ENCODE measurements at regions not wholly inside any gene's neighbourhood (a gene's known extent, or its start where the extent isn't known, plus 50 kb on each side); places are given as distances from the start of the nearest gene placed in this dataset.

- no peaks in the 10 kb centered on the region for H3K36me3 ChIP-seq (ENCODE audit: low read depth)
- no peak for TF ChIP-seq CTCF (IDR thresholded peaks at IDR 0.05; ENCODE audit: poor library complexity, severe bottlenecking)
- no peaks in the 10 kb centered on the region for H3K4me1 ChIP-seq (ENCODE audit: insufficient read depth, poor library complexity, severe bottlenecking)
- no peaks in the 10 kb centered on the region for H3K27me3 ChIP-seq (ENCODE audit: insufficient read depth, poor library complexity, severe bottlenecking)
- ATAC-seq (ENCODE audit: low read depth) (no peak), DNase-seq (ENCODE audit: low spot score) (no peak)
- H3K4me3 ChIP-seq (ENCODE audit: severe bottlenecking) = no peak overlapping the region
- H3K9me3 ChIP-seq (ENCODE audit: severe bottlenecking) = no peaks in the 10 kb centered on the region
- no peak overlapping the region for H3K27ac ChIP-seq (ENCODE audit: poor library complexity, severe bottlenecking)
These were observed 88.4 kb upstream of the LEP start for GRCh38 chr7:128152721-128153120.

DNA sequence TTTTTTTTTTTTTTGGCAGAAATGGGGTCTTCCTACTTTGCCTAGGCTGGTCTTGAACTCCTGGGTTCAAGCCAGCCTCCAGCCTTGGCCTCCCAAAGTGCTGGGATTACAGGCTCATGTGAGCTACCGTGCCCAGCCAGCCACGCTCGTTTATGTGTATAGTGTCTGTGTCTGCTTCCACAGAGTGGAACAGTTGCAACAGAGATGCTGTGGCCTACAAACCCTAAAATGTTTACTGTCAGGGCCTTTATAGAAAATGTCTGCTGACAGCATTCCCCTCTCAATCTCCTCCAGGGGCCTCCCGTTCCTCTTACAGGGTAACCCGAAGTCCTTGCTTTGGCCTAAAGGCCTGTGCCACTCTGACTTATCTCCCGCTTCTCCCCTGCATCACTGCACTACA lies 87.6 kb upstream of the LEP start:
- Histone ChIP-seq H3K36me3 (ENCODE audit: low read depth) (no peaks in the 10 kb centered on the region), H3K27ac (ENCODE audit: poor library complexity, severe bottlenecking) (no peak overlapping the region), H3K4me1 (ENCODE audit: insufficient read depth, poor library complexity, severe bottlenecking) (no peaks in the 10 kb centered on the region), H3K9me3 (ENCODE audit: severe bottlenecking) (no peaks in the 10 kb centered on the region), H3K4me3 (ENCODE audit: severe bottlenecking) (no peak overlapping the region), H3K27me3 (ENCODE audit: insufficient read depth, poor library complexity, severe bottlenecking) (no peaks in the 10 kb centered on the region)
- ATAC-seq (ENCODE audit: low read depth) (no peak), DNase-seq (ENCODE audit: low spot score) (no peak)
- TF ChIP-seq CTCF (IDR thresholded peaks at IDR 0.05; ENCODE audit: poor library complexity, severe bottlenecking) = no peak

GRCh38 chr7:128154504-128154903 lies 86.6 kb upstream of the LEP start:
- Histone ChIP-seq H3K27ac (ENCODE audit: poor library complexity, severe bottlenecking) (no peak overlapping the region), H3K9me3 (ENCODE audit: severe bottlenecking) (no peaks in the 10 kb centered on the region), H3K36me3 (ENCODE audit: low read depth) (no peaks in the 10 kb centered on the region), H3K27me3 (ENCODE audit: insufficient read depth, poor library complexity, severe bottlenecking) (no peaks in the 10 kb centered on the region), H3K4me1 (ENCODE audit: insufficient read depth, poor library complexity, severe bottlenecking) (no peaks in the 10 kb centered on the region), H3K4me3 (ENCODE audit: severe bottlenecking) (no peak overlapping the region)
- no peak for TF ChIP-seq CTCF (IDR thresholded peaks at IDR 0.05; ENCODE audit: poor library complexity, severe bottlenecking)
- DNase-seq (ENCODE audit: low spot score) (no peak), ATAC-seq (ENCODE audit: low read depth) (no peak)

GRCh38 chr7:128155100-128155740 lies 85.9 kb upstream of the LEP start:
- Histone ChIP-seq H3K4me3 (ENCODE audit: severe bottlenecking) (no peak overlapping the region), H3K27me3 (ENCODE audit: insufficient read depth, poor library complexity, severe bottlenecking) (no peaks in the 10 kb centered on the region), H3K9me3 (ENCODE audit: severe bottlenecking) (no peaks in the 10 kb centered on the region), H3K4me1 (ENCODE audit: insufficient read depth, poor library complexity, severe bottlenecking) (no peaks in the 10 kb centered on the region), H3K27ac (ENCODE audit: poor library complexity, severe bottlenecking) (no peak overlapping the region), H3K36me3 (ENCODE audit: low read depth) (no peaks in the 10 kb centered on the region)
- DNase-seq (ENCODE audit: low spot score) (no peak), ATAC-seq (ENCODE audit: low read depth) (no peak)
- no peak for TF ChIP-seq CTCF (IDR thresholded peaks at IDR 0.05; ENCODE audit: poor library complexity, severe bottlenecking)

DNA sequence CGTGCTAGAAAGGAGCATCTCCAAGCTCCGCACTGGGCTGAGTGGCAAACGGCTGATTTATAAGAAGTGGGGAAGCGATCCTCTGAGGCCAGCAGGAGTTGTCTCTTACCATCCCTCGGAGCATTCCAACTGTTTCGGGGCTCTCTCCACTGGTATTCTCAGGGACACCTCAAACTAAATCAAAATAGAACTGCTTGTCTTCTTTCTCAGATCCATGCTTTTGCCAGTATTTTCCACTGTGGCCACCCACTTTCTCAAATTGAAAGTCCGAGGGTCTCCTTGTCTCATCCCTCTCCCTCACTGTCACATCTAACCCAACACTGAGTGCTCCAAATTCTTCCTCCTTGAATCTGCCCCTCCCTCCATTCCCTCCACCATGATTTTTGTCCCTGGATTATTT lies 83.2 kb upstream of the LEP start:
- Histone ChIP-seq H3K9me3 (ENCODE audit: severe bottlenecking) (no peaks in the 10 kb centered on the region), H3K27ac (ENCODE audit: poor library complexity, severe bottlenecking) (no peak overlapping the region), H3K4me3 (ENCODE audit: severe bottlenecking) (no peak overlapping the region), H3K36me3 (ENCODE audit: low read depth) (no peaks in the 10 kb centered on the region), H3K4me1 (ENCODE audit: insufficient read depth, poor library complexity, severe bottlenecking) (no peaks in the 10 kb centered on the region), H3K27me3 (ENCODE audit: insufficient read depth, poor library complexity, severe bottlenecking) (no peaks in the 10 kb centered on the region)
- ATAC-seq (ENCODE audit: low read depth) (no peak), DNase-seq (ENCODE audit: low spot score) (no peak)
- no peak for TF ChIP-seq CTCF (IDR thresholded peaks at IDR 0.05; ENCODE audit: poor library complexity, severe bottlenecking)
